GM23248 (cell line): ENCODE measurements at regions not wholly inside any gene's neighbourhood (a gene's known extent, or its start where the extent isn't known, plus 50 kb on each side); places are given as distances from the start of the nearest gene placed in this dataset.
A peak's percentile ranks its signal among the peaks of the same experiment; 100 is the strongest.

ENCODE experiments used
- DNase-seq: peaks from one replicate; pipeline ENCODE4 v3.0.0-alpha.2; 2015
- H2AFZ ChIP-seq: fragments of 200-600 bp; sonication (generic); 2 replicates; pipeline ENCODE4 v1.6.1; 2016; ENCODE audit warnings: antibody characterized with exemption
- H3F3A ChIP-seq: fragments of 200-600 bp; sonication (generic); 2 replicates; pipeline ENCODE4 v1.6.1; 2016; ENCODE audit warnings: mild to moderate bottlenecking, antibody characterized with exemption, mixed run types; ENCODE audit not compliant: insufficient read depth
- H3K27ac ChIP-seq: fragments of 200-600 bp; sonication (generic); 2 replicates; pipeline ENCODE4 v1.5.1; 2016; ENCODE audit warnings: mild to moderate bottlenecking
- H3K27me3 ChIP-seq: fragments of 200-600 bp; sonication (generic); replicated peaks from 2 replicates; pipeline ENCODE4 v1.6.1; 2016; ENCODE audit warnings: mild to moderate bottlenecking; ENCODE audit not compliant: insufficient read depth
- H3K36me3 ChIP-seq: fragments of 200-600 bp; sonication (generic); 2 replicates; pipeline ENCODE4 v1.6.1; 2016; ENCODE audit warnings: low read depth, mild to moderate bottlenecking
- H3K4me1 ChIP-seq: fragments of 200-600 bp; sonication (generic); 2 replicates; pipeline ENCODE4 v1.6.1; 2016; ENCODE audit warnings: mild to moderate bottlenecking; ENCODE audit not compliant: insufficient read depth
- H3K4me2 ChIP-seq: fragments of 200-600 bp; sonication (generic); one replicate; pipeline ENCODE4 v1.6.1; 2016; ENCODE audit warnings: mild to moderate bottlenecking; ENCODE audit not compliant: unreplicated experiment
- H3K4me3 ChIP-seq: fragments of 200-600 bp; sonication (generic); 2 replicates; pipeline ENCODE4 v1.5.1; 2016; ENCODE audit warnings: mild to moderate bottlenecking
- H3K79me2 ChIP-seq: fragments of 200-600 bp; sonication (generic); 2 replicates; pipeline ENCODE4 v1.6.1; 2016; ENCODE audit warnings: mild to moderate bottlenecking; ENCODE audit not compliant: insufficient read depth
- H3K9ac ChIP-seq: fragments of 200-600 bp; sonication (generic); 2 replicates; pipeline ENCODE4 v1.6.1; 2016; ENCODE audit warnings: mild to moderate bottlenecking
- H3K9me2 ChIP-seq: fragments of 200-600 bp; sonication (generic); 2 replicates; pipeline ENCODE4 v1.6.1; 2016; ENCODE audit warnings: mixed run types, mild to moderate bottlenecking, moderate library complexity; ENCODE audit not compliant: insufficient read depth
- H3K9me3 ChIP-seq: fragments of 200-600 bp; sonication (generic); one replicate; pipeline ENCODE4 v1.6.1; 2017; ENCODE audit warnings: low read depth
- H4K20me1 ChIP-seq: fragments of 200-600 bp; sonication (generic); 2 replicates; pipeline ENCODE4 v1.6.0; 2016; ENCODE audit not compliant: insufficient read depth
- EZH2 ChIP-seq: fragments of 200-600 bp; sonication (generic); IDR thresholded peaks from 2 replicates; pipeline ENCODE4 v1.6.1; 2018; ENCODE audit warnings: antibody characterized with exemption, mild to moderate bottlenecking; ENCODE audit not compliant: insufficient read depth, poor library complexity, severe bottlenecking
- EZH2phosphoT487 ChIP-seq: fragments of 200-600 bp; sonication (generic); IDR thresholded peaks from 2 replicates; pipeline ENCODE4 v1.6.1; 2018; ENCODE audit warnings: antibody characterized with exemption, moderate library complexity, mild to moderate bottlenecking, low read depth; ENCODE audit not compliant: insufficient read depth
- WGBS, 2 experiments: methylation state at CpG; one replicate each; pipeline ENCODE4 v1.1.6; 2015 to 2017; ENCODE audit warnings: low lambda C conversion rate in 2 of 2, low coverage in 1 of 2; ENCODE audit errors: missing lambda C conversion rate in 2 of 2; 5-methylcytosine and 5-hydroxymethylcytosine counted together
- in situ Hi-C: fragments of 300-500 bp; cut with MboI; formaldehyde crosslinking; loops from 2 replicates; pipeline ENCODE4 v1.15.0; 2020

- Histone ChIP-seq H4K20me1 (no peaks in the 10 kb centered on the region), H3K27ac (no peak overlapping the region), H2AFZ (no peak overlapping the region), H3F3A (no peaks in the 10 kb centered on the region), H3K4me3 (no peak overlapping the region), H3K36me3 (no peaks in the 10 kb centered on the region), H3K79me2 (no peaks in the 10 kb centered on the region), H3K27me3 (no peaks in the 10 kb centered on the region), H3K9me2 (no peaks in the 10 kb centered on the region), H3K4me1 (peaks cover 10% of the 10 kb centered on the region), H3K9me3 (no peaks in the 10 kb centered on the region), H3K9ac (no peak overlapping the region), H3K4me2 (no peak overlapping the region)
- in situ Hi-C loops, result no loop called here
- TF ChIP-seq EZH2, result no peak
- TF ChIP-seq EZH2phosphoT487, result no peak
- 64 to 72% methylated on average over 2 of the region's 2 CpGs for WGBS, 2 experiments
- no peak for DNase-seq
Observed at GRCh38 chr18:60538891-60539290, 166.3 kb upstream of the MC4R start.

- no peak overlapping the region for H2AFZ ChIP-seq
- no peak for DNase-seq
- H3K36me3 ChIP-seq, result no peaks in the 10 kb centered on the region
- no peak overlapping the region for H3K4me2 ChIP-seq
- TF ChIP-seq EZH2 (no peak), EZH2phosphoT487 (no peak)
- no peaks in the 10 kb centered on the region for H3F3A ChIP-seq
- no peaks in the 10 kb centered on the region for H4K20me1 ChIP-seq
- H3K9me2 ChIP-seq, result no peaks in the 10 kb centered on the region
- H3K9ac ChIP-seq, result no peak overlapping the region
- no peaks in the 10 kb centered on the region for H3K9me3 ChIP-seq
- H3K4me1 ChIP-seq, result no peaks in the 10 kb centered on the region
- no peak overlapping the region for H3K4me3 ChIP-seq
- in situ Hi-C loops, result loop anchor here (5.0 kb wide), 1 partner anchor 549 kb away; no protein-coding TSS in a partner anchor
- H3K79me2 ChIP-seq, result no peaks in the 10 kb centered on the region
- H3K27ac ChIP-seq, result no peak overlapping the region
- H3K27me3 ChIP-seq, result no peaks in the 10 kb centered on the region
Observed at GRCh38 chr18:60541661-60542060, 169.1 kb upstream of the MC4R start.

- H3K79me2 ChIP-seq, result no peaks in the 10 kb centered on the region
- no peak overlapping the region for H2AFZ ChIP-seq
- no peaks in the 10 kb centered on the region for H3K36me3 ChIP-seq
- H3K4me3 ChIP-seq, result no peak overlapping the region
- DNase-seq, result no peak
- H3K9ac ChIP-seq, result no peak overlapping the region
- no peaks in the 10 kb centered on the region for H3K27me3 ChIP-seq
- H3F3A ChIP-seq, result no peaks in the 10 kb centered on the region
- WGBS, 2 experiments, result 95 to 96% methylated on average over 2 of the region's 2 CpGs
- H3K9me2 ChIP-seq, result no peaks in the 10 kb centered on the region
- no peak overlapping the region for H3K4me2 ChIP-seq
- in situ Hi-C loops, result loop anchor here (5.0 kb wide), 1 partner anchor 551 kb away; no protein-coding TSS in a partner anchor
- TF ChIP-seq EZH2 (no peak), EZH2phosphoT487 (no peak)
- H4K20me1 ChIP-seq, result no peaks in the 10 kb centered on the region
- no peaks in the 10 kb centered on the region for H3K9me3 ChIP-seq
- no peak overlapping the region for H3K27ac ChIP-seq
- H3K4me1 ChIP-seq, result no peaks in the 10 kb centered on the region
Observed at GRCh38 chr18:60543646-60544045, 171.1 kb upstream of the MC4R start.

- no peaks in the 10 kb centered on the region for H3K4me1 ChIP-seq
- TF ChIP-seq EZH2phosphoT487 (no peak), EZH2 (no peak)
Observed at GRCh38 chr18:60549338-60549960, 176.9 kb upstream of the MC4R start.

More at GRCh38 chr18:60549338-60549960, 176.9 kb upstream of the MC4R start:
- Histone ChIP-seq H3K4me2 (peak overlapping the region; percentile 75), H3F3A (no peaks in the 10 kb centered on the region), H3K9me2 (no peaks in the 10 kb centered on the region), H3K27ac (no peak overlapping the region), H3K36me3 (no peaks in the 10 kb centered on the region), H2AFZ (peak overlapping the region; percentile 78), H4K20me1 (no peaks in the 10 kb centered on the region), H3K27me3 (no peaks in the 10 kb centered on the region), H3K9ac (peak overlapping the region; percentile 54), H3K79me2 (no peaks in the 10 kb centered on the region), H3K9me3 (no peaks in the 10 kb centered on the region), H3K4me3 (peak overlapping the region; percentile 55; the same call in 1 of the 2 replicates)
- 0 to 1% methylated on average over 2 of the region's 2 CpGs for WGBS, 2 experiments
- in situ Hi-C loops, result no loop called here
- DNase-seq, result peak; percentile 86
